ENCODE measurements at regions not wholly inside any gene's neighbourhood (a gene's known extent, or its start where the extent isn't known, plus 50 kb on each side); places are given as distances from the start of the nearest gene placed in this dataset.

DNA sequence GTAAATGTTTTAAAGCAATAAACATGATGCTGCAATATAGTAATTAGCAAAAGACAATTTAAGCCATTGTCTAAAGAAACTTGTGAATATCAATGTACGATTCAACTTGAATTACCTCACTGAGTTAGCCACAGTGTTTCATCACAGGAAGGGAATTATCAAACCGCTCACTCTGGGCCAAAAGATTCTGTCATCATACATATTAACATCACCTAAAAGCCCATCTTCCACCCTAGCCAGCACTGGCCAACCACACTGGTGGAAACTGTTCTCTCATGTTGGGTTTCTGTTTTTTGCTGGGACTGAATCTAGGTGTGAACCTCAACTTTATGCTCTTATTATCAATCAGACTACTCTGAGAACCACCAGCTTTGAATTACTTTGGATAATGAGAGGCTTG, 497.7 kb upstream of the THBS1 start:
- TF ChIP-seq, protein P1, sequence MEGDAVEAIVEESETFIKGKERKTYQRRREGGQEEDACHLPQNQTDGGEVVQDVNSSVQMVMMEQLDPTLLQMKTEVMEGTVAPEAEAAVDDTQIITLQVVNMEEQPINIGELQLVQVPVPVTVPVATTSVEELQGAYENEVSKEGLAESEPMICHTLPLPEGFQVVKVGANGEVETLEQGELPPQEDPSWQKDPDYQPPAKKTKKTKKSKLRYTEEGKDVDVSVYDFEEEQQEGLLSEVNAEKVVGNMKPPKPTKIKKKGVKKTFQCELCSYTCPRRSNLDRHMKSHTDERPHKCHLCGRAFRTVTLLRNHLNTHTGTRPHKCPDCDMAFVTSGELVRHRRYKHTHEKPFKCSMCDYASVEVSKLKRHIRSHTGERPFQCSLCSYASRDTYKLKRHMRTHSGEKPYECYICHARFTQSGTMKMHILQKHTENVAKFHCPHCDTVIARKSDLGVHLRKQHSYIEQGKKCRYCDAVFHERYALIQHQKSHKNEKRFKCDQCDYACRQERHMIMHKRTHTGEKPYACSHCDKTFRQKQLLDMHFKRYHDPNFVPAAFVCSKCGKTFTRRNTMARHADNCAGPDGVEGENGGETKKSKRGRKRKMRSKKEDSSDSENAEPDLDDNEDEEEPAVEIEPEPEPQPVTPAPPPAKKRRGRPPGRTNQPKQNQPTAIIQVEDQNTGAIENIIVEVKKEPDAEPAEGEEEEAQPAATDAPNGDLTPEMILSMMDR (IDR thresholded peaks at IDR 0.05; ENCODE audit: low read length) = no peak
- no peak for TF ChIP-seq EZH2 (IDR thresholded peaks at IDR 0.05; ENCODE audit: borderline replicate concordance, low read length)
